ENCODE measurements at regions not wholly inside any gene's neighbourhood (a gene's known extent, or its start where the extent isn't known, plus 50 kb on each side); places are given as distances from the start of the nearest gene placed in this dataset.

DNA sequence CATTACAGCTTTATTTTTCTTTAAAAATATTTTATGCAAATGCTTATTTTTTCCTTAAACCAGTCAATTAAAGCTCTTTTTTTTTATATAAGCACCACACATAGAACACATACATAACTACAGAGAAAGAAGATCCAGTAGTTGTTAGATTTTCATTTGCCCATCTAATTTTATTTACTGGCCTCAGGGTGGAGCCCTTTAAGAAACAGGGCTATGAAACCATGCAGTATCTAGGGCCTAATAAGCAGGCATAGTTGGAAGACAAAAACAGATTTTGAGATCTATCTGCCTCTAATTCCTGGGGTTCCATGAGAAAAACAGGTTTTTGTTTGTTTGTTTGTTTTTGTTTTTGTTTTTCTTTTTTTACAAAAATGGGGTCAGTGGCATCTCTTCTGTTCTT is 120.6 kb downstream of the BCHE start:
- no peak overlapping the region for H2AFZ ChIP-seq (ENCODE audit: low read length)
- H3K79me2 ChIP-seq (ENCODE audit: insufficient read depth, low read length), result no peaks in the 10 kb centered on the region
- H3K4me3 ChIP-seq (ENCODE audit: insufficient read depth, low read length), result no peak overlapping the region
- H3K4me2 ChIP-seq (ENCODE audit: insufficient read depth, low read length), result no peak overlapping the region
- TF ChIP-seq, protein P1, sequence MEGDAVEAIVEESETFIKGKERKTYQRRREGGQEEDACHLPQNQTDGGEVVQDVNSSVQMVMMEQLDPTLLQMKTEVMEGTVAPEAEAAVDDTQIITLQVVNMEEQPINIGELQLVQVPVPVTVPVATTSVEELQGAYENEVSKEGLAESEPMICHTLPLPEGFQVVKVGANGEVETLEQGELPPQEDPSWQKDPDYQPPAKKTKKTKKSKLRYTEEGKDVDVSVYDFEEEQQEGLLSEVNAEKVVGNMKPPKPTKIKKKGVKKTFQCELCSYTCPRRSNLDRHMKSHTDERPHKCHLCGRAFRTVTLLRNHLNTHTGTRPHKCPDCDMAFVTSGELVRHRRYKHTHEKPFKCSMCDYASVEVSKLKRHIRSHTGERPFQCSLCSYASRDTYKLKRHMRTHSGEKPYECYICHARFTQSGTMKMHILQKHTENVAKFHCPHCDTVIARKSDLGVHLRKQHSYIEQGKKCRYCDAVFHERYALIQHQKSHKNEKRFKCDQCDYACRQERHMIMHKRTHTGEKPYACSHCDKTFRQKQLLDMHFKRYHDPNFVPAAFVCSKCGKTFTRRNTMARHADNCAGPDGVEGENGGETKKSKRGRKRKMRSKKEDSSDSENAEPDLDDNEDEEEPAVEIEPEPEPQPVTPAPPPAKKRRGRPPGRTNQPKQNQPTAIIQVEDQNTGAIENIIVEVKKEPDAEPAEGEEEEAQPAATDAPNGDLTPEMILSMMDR (IDR thresholded peaks at IDR 0.05; ENCODE audit: extremely low read depth, low read depth, low read length), result no peak
- no peaks in the 10 kb centered on the region for H3K4me1 ChIP-seq (ENCODE audit: insufficient read depth, low read length)
- H4K20me1 ChIP-seq (ENCODE audit: insufficient read depth, low read length), result no peaks in the 10 kb centered on the region
- no peak overlapping the region for H3K27ac ChIP-seq (ENCODE audit: low read depth, low read length)
- no peaks in the 10 kb centered on the region for H3K9me3 ChIP-seq (ENCODE audit: low read depth, low read length)
- H3K27me3 ChIP-seq (ENCODE audit: insufficient read depth, low read length), result no peaks in the 10 kb centered on the region
- no peaks in the 10 kb centered on the region for H3K36me3 ChIP-seq (ENCODE audit: insufficient read depth, low read length)
- no peak for DNase-seq (ENCODE audit: insufficient read length, low spot score, missing footprints)

- no peaks in the 10 kb centered on the region for H3K36me3 ChIP-seq (ENCODE audit: insufficient read depth, low read length)
- no peaks in the 10 kb centered on the region for H3K79me2 ChIP-seq (ENCODE audit: insufficient read depth, low read length)
- H3K4me1 ChIP-seq (ENCODE audit: insufficient read depth, low read length), result no peaks in the 10 kb centered on the region
- no peak overlapping the region for H3K4me2 ChIP-seq (ENCODE audit: insufficient read depth, low read length)
- no peaks in the 10 kb centered on the region for H4K20me1 ChIP-seq (ENCODE audit: insufficient read depth, low read length)
- no peaks in the 10 kb centered on the region for H3K9me3 ChIP-seq (ENCODE audit: low read depth, low read length)
- TF ChIP-seq, protein P1 (IDR thresholded peaks at IDR 0.05; ENCODE audit: extremely low read depth, low read depth, low read length), result no peak
- H2AFZ ChIP-seq (ENCODE audit: low read length), result no peak overlapping the region
- no peaks in the 10 kb centered on the region for H3K27me3 ChIP-seq (ENCODE audit: insufficient read depth, low read length)
- H3K4me3 ChIP-seq (ENCODE audit: insufficient read depth, low read length), result no peak overlapping the region
- no peak overlapping the region for H3K27ac ChIP-seq (ENCODE audit: low read depth, low read length)
- no peak for DNase-seq (ENCODE audit: insufficient read length, low spot score, missing footprints)
Measured at GRCh38 chr3:165713479-165713878, 123.7 kb downstream of the BCHE start.

- no peak overlapping the region for H2AFZ ChIP-seq (ENCODE audit: low read length)
- H3K27me3 ChIP-seq (ENCODE audit: insufficient read depth, low read length), result no peaks in the 10 kb centered on the region
- H3K27ac ChIP-seq (ENCODE audit: low read depth, low read length), result no peak overlapping the region
- TF ChIP-seq, protein P1 (IDR thresholded peaks at IDR 0.05; ENCODE audit: extremely low read depth, low read depth, low read length), result no peak
- no peaks in the 10 kb centered on the region for H3K36me3 ChIP-seq (ENCODE audit: insufficient read depth, low read length)
- H3K79me2 ChIP-seq (ENCODE audit: insufficient read depth, low read length), result no peaks in the 10 kb centered on the region
- H3K4me3 ChIP-seq (ENCODE audit: insufficient read depth, low read length), result no peak overlapping the region
- no peaks in the 10 kb centered on the region for H4K20me1 ChIP-seq (ENCODE audit: insufficient read depth, low read length)
- H3K4me1 ChIP-seq (ENCODE audit: insufficient read depth, low read length), result no peaks in the 10 kb centered on the region
- H3K9me3 ChIP-seq (ENCODE audit: low read depth, low read length), result no peaks in the 10 kb centered on the region
- no peak overlapping the region for H3K4me2 ChIP-seq (ENCODE audit: insufficient read depth, low read length)
- DNase-seq (ENCODE audit: insufficient read length, low spot score, missing footprints), result no peak
Measured at GRCh38 chr3:165712382-165712781, 124.8 kb downstream of the BCHE start.

DNA sequence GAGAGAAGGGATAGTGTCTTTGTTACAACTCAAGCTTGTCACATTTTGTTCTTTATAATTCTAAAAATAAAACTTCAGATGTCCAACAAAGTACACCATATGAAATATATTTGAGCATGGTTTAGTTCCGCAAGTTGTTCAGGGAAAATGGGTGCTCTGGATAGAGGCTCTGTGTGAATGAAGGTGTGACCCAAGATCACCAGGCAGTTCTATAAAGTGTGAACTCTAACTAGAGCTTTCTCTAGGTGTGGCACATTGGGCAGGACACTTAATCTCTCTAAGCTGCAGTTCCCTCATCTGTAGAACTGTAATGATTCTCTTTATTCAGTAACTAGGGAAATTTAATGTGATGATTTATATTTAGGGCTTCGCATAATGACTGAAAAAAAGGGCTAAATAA is 139.3 kb downstream of the BCHE start:
- no peak overlapping the region for H2AFZ ChIP-seq (ENCODE audit: low read length)
- H3K27ac ChIP-seq (ENCODE audit: low read depth, low read length), result no peak overlapping the region
- H3K27me3 ChIP-seq (ENCODE audit: insufficient read depth, low read length), result no peaks in the 10 kb centered on the region
- H3K9me3 ChIP-seq (ENCODE audit: low read depth, low read length), result no peaks in the 10 kb centered on the region
- no peak overlapping the region for H3K4me2 ChIP-seq (ENCODE audit: insufficient read depth, low read length)
- H3K4me3 ChIP-seq (ENCODE audit: insufficient read depth, low read length), result no peak overlapping the region
- H4K20me1 ChIP-seq (ENCODE audit: insufficient read depth, low read length), result no peaks in the 10 kb centered on the region
- H3K79me2 ChIP-seq (ENCODE audit: insufficient read depth, low read length), result no peaks in the 10 kb centered on the region
- DNase-seq (ENCODE audit: insufficient read length, low spot score, missing footprints), result no peak
- H3K36me3 ChIP-seq (ENCODE audit: insufficient read depth, low read length), result no peaks in the 10 kb centered on the region
- TF ChIP-seq, protein P1 (IDR thresholded peaks at IDR 0.05; ENCODE audit: extremely low read depth, low read depth, low read length), result no peak
- H3K4me1 ChIP-seq (ENCODE audit: insufficient read depth, low read length), result no peaks in the 10 kb centered on the region
